GM19035 (cell line): ENCODE measurements at regions not wholly inside any gene's neighbourhood (a gene's known extent, or its start where the extent isn't known, plus 50 kb on each side); places are given as distances from the start of the nearest gene placed in this dataset.
"Not testable (repeated sequence)": the region's sequence is repeated elsewhere in the genome, so short reads cannot be mapped to it uniquely, and the experiment has no call there.

ENCODE experiments used
- ATAC-seq: cut with Tn5 transposase; IDR thresholded peaks from one replicate; pipeline ENCODE4 v1.9.1; 2021; ENCODE audit not compliant: unreplicated experiment

DNA sequence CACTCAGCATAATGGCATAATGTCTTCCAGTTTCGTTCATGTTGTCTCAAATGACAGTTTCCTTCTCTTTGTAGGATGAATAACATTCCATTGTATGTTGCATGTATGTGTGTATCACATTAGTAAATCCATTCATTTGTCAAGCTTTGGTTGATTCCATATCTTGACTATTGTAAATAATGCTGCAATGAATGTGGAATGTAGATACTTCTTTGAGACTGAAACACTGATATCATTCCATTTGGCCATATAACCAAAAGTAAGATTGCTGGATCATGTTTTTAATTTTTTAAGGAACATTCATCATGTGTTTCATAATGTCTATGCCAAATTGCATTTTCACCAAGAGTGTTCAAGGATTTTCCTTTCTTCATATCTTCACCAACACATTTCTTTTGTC, 1711.4 kb upstream of the PIK3C3 start:
- ATAC-seq = no peak

DNA sequence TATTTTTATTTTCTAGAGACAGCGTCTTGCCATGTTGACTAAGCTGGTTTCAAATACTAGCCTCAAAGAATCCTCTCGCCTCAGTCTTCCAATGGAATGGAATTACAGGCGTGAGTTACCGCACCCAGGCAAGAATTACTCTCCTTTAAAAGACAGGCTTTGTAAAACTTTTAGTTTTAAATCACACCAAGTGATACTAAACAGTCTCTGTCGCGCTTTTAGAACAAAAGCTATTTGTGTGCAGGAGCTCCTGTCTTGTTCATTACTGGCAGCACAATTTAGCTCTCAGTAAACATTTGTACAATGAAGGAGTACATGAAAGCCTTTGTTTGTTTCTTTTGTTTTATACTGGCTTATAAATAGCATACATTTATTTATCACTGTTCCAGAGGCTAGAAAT, 1719.2 kb upstream of the PIK3C3 start:
- no peak for ATAC-seq

DNA sequence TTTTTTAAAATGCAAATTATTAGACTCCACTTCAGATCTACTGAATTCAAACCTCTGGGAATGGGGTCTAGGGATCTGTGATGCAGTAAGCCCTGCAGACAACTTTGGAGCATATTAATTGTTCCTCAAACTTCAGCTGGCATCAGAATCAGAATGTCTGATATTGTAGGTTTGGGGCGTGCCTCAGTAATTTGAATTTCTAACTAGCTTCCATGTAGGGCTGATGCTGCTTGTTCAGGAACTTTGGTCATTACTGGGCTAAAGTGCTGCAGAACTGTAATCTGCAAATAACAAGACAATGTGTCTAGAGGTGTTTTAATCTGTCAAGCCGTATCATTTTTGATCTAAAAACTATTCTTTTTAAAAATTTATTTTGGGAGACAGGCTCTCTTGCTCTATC, 1719.7 kb upstream of the PIK3C3 start:
- ATAC-seq = no peak

DNA sequence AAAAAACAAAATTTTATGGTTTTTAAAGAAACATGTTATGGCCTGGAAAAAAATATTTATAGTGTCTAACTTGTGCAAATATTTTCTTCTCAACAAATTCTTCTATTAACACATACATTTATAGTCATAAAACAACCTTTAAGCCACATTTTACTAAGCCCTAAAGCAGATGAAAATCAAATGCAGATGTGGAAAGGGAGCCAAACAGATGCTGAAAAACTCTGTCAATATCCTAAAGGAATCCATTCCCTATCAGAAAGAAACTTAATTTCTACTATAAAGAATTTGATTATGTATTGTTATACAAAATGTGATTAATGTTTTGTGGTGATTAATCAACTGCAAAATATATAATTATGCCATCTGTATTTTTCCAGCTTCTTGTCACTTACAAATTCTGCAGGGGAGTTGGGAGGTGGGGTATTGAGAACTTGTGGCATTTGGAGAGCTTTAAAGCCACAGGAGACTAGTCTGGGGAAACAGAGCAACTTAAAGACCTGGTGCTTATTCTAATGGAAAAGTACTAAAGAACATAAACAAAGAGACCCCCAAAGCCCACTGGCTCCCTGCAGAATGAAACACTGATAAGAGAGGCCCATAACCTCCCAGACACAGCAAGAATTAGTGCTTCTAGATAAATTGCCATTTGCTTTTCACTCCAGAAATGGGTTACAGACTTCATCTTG, 1721.0 kb upstream of the PIK3C3 start:
- ATAC-seq = no peak

DNA sequence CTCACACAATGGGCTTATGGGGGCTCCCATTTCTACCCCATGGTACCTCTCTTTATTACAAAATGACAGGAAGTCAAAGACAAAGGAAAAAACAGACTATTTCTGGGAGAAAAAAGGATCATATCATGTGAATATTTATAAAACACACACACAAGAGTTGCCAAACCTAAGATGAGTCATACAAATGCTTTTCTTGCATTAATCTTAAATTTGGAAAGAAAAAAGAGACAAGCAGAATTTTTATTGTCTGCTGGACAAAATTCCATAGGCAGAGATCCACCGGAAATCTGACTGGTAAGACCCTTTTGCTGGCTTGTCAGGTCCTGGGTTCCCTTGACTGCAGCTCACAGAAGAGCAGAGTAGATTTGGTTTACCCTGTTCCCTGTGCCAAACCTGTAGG, 1732.3 kb upstream of the PIK3C3 start:
- ATAC-seq = no peak

DNA sequence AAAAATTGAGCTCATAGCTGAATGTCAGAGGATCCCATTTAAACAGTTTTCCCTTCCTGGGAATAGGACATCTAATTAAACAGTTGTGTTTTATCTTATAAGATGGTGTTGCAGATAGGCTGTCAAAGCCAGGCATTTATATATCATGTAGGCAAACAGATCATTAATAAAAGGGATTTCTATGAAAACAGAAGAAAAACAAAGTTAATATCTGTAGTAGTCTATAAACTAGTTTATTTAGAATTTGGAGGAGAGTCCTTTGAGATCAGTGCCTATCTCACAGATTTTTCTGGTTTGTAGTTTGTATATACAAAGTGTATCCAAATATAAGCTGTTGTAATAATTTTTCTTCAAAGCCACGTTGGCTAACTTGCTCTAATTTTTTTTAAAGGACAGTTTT, 1738.2 kb upstream of the PIK3C3 start:
- ATAC-seq = no peak

DNA sequence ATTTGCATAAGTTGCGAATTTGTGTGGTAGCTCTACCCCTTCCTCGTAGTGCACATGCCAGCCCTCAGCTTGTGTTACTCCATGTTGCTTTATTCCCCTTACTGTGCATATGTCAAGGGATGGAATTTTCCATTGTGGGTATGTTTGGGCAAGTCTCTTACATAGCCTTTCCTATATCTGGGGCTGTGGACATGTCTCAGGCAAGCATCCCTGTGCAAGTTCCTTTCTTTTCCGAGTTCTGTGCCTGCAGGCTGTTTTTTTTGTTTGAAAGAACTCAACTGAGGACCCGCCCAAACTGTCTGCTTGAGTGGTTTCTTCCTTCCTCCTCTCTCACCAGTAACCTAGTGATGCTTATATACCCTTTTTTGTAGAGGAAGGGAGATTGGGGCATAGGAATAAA, 1739.1 kb upstream of the PIK3C3 start:
- no peak for ATAC-seq

DNA sequence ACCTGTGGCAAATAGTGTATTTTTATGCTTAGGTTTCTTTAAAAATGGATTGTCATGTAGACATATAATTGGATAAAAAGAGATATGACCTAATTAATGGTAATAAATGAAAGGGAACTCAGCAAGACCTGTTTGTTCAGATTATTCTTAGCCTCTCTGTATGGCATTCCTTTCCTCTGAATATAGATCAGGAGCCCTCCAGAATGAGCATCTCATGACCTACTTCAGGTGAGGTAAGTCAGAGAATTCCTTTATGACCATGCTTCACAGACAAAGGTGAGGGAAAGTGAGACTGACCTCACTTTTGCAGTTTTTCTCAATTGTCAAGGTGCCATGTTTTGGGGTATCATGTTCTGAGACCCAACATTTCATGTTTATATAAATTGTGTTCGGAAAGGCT, 1744.3 kb upstream of the PIK3C3 start:
- ATAC-seq = no peak

DNA sequence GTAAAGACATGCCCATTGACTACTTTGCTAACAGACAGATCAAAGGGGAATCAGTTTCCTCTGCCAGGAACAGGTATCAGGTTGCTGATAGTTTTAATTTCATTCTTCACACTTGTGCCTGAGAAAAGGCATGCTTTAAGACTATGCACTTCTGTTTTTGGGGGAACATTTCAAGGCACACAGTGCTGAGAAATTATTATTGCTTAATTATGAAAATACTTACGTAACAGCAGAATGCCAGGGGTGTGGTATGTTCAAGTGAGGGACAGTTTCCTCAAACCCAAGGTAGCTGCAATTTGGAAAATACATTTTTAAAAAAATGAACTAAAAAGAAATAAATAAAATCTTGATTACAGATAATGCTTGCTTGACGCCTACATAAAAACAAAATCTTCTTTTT, 1746.1 kb upstream of the PIK3C3 start:
- no peak for ATAC-seq

DNA sequence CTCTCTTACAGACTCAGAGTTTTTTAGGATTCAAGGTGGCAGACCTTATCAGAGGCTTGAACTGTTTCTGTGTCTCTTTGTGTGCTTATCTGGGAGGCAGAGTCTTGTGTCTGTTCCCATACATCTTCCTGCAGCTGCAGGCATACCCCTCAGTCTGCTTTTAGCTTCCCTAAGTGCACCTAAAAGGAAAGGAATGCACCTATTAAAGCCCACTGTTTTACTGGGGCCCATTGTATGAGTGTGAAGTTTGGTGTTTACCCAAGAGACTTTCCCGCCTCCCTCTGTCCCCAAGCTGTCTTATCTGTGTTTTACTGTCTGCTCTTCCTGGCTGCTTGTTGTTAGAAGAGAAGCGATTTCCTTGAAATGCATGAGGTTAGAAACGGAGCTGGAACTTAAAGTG, 1757.3 kb upstream of the PIK3C3 start:
- ATAC-seq = no peak

DNA sequence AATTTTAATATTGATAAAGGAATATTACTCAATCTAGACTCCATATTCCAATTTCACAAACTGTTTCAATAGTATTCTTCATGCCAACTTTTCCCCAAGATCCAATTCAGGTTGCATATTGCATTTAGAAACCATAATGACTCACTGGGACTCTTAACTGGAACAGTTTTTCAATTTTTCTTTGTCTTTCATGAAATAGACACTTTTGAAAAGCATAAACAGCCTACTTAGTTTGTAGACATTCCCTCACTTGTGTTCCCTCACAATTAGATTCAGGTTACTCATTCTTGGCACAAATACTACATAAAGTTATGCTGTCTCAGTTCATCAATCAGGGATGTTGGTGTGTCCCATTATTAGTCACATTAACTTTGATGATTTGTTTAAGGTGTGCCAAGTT, 1768.4 kb upstream of the PIK3C3 start:
- ATAC-seq = no peak

DNA sequence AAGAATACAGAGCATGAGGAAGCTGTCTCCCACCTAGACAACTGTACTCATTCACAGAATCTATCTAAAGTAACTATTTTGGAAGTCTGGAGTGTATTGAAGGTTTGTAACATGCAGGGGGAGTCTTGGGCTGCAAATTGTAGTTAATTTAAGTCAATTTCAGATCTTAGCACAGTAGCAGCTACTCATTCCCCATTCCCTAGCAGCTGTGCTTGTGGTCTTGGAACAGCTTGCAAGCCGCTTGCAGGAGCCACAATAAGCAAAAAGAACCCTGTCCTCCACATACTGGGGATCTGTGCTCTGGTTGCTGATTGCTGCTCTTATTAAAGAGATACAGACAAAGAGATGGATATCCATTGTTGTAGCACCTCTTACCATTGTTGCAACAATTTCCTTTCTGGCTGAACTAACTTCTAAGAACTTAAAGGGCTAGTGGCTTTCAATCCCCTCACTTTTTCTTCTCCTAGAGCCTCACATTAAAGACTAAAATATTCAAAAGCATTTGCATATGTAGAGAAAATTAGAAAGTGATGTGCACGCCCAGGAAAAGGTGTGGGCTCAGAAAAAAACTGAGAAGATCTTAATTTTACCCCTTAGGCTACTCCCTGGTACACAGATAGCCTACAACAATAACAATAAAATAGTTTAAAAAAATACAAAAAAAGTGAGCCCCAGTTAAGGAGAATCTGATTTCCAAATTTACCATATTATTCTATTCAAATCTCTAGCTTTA, 1775.1 kb upstream of the PIK3C3 start:
- no peak for ATAC-seq

DNA sequence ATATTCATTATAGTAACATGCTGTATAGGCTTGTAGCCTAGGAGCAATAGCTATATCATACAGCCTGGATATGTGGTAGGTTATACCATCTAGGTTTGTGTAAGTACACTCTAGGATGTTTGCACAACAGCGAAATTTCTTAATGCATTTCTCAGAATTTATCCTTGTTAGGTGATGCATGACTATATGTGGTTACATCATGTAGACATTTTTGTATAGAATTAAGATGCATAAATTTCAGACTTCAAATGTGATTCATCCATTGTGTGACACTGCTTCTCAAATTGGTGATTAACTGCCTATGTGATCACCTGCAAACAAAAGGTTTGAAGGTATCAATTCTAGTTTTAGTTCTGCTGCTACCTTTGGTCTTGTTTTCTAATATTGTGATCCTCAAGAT, 1787.0 kb upstream of the PIK3C3 start:
- no peak for ATAC-seq

DNA sequence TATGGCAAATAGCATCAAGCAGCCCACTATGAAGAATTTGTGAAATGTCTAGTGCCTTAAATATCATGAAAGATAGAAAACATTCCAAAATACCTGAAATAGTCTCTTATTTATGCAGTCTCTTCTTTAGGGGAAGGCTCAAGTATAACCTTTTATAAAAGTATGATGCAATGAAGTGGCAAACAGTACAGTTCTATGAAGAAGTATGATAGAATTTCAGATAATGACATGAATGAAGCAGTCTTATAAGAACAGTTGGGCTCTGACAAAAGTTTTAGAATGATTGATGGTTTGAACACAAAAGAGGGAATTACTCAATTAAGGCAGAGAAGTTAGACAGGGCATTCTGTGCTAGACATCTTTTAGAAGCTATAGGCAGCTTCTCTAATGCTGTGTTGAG, 1791.8 kb upstream of the PIK3C3 start:
- no peak for ATAC-seq

DNA sequence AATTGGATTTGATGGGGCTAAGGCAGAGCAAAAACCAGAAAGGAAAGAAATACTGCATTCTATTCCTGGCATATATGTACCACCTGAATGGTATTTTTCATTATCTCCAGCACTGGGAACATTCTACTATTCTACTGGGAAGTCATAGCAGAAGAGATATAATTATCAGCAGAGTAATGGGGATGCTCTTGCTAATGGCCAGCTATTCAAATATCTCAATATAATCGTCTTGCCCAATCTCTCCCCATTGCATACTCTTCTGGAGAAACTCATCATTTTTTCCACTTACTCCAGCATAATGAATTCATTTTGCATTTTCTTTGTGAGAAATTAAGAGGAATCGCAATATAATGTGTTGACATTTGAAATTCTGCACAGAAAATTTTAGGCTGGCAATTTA, 1794.7 kb upstream of the PIK3C3 start:
- ATAC-seq = no peak

DNA sequence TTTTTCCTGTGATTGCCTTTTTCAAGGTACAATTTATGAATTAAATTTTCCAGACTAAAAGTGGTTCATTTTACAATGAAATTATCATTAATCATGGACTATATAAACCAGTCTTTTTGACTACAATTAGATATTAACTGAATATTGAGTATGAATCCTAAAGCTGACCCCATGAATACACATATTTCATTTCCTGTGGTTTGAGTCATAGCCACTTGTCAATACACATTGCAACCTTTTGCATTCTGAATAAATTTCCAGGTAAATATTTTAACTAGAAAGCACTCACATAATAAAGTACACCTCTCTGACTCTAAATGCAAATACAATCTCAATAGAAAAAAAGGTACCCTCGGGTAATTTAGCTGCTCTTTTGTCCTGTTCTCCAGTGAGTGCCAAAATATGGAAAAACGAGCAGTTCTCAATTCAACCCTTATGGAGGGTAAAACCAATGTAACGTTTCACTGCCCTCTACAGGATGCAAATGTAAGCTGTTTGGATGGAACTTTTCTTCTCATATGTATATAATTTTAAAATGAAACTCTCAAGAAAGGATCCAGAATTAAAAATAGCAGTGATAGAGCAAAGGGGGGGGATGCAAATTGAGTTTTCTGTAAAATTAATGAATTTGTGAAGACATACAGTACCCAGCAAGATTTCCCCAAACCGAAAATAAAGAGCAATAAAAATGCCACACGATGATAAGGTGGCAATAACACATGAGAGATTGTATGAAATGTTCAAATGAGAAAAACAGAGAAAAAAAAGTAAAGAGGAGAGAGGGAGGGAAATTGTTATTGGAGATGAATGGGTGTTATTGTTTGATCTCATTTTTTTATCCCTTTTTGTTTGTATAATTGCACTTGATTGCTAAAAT, 1795.7 kb upstream of the PIK3C3 start:
- ATAC-seq = no peak

DNA sequence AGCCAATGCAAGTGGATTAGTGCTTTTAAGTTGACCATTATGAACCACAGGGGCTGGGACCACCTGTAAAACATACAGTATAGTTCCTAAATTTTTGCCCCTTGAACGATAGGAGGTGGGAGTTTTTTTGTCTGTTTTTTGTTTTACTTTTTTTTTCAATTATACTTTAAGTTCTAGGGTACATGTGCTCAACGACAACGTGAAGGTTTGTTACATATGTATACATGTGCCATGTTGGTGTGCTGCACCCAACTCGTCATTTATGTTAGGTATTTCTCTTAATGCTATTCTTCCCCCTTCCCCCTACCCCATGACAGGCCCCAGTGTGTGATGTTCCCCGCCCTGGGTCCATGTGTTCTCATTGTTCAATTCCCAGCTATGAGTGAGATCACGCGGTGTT, 1797.9 kb upstream of the PIK3C3 start:
- no peak for ATAC-seq

DNA sequence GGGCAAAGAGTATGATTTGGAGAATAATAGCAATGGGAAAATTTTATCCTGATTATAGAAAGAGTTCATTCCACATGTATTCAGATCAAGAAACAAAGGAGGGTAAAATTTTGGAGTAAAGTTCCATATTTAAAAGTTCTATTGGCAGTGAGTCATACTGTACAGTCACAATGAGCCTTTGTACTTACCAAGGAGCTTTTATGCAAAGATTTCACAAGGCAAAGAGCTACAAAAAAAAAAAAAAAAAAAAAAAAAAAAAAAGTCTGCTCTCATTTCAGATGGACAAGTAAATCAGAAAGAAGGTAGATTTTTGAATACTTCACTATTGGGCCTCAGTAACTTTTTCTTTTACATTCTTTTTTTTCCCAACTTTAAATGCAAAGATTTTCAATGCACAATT, 1802.2 kb upstream of the PIK3C3 start:
- no peak for ATAC-seq

DNA sequence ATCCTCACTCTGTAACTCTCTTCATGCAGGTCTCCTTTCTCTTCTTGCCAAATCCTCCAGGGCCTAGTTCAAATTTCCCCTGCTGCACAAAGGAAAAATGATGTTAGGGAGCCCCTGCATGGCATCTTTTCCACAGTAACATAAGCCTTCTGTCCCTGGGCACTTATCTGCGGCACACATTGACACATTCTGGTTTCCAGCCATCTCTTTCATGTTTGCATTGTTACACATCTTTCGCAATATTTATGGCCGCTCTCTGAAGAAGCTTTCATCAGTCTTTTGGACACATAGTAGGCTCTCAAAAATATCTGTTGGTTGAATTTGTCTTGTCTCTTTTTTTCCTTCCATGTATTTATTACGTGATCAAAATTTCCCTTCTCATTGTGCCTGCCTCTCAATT, 1806.1 kb upstream of the PIK3C3 start:
- ATAC-seq = no peak

DNA sequence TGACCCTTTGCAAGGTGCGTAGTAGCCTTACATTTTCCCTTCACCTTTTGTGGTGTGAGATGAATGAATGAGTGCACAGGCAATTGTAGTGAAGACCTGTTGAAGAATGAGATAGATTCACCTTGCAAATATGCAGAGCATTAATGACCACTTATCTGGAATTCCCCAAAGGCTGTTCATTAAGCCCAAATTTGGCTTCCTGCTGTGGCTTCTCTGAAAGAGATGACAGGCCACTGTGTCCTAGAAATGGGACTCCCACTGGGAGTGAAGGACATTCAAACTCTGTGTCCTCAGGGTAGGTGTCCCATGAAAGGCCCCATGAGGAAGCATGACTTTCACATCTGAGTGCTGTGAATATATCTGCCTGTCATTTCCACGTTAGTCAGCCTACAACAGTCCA, 1821.8 kb upstream of the PIK3C3 start:
- no peak for ATAC-seq

DNA sequence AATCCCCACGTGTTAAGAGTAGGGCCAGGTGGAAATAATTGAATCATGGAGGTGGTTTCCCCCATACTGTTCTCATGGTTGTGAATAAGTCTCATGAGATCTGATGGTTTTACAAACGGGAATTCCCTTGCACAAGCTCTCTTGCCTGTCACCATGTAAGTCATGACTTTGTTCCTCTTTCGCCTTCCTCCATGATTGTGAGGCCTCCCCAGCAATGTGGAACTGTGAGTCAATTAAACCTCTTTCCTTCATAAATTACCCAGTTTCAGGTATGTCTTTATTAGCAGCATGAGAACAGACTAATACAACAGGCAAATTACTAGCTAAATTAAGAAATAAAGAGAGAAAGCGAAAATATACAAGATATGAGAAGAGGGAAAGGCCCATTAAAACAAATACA, 1822.6 kb upstream of the PIK3C3 start:
- not testable (repeated sequence) for ATAC-seq

DNA sequence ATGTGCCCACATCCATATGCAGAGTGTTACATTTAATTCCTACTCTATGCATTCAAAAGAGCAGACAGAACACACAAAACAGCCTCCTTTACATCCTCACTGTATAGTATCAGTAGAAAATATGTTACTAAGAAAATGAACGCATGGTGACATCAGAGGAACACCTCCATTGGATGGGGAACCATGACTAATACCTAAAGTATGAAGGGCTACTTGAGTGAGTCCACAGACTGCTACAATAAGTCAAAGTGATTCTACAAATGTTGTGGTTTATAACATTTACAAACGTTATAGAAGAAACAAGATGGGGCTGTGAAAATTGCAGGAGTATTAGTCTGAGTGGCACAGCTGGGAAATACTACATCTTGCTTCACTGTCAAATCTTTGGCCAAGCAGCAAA, 1830.9 kb upstream of the PIK3C3 start:
- ATAC-seq = no peak
